Limb (tissue), 2 donors: ENCODE measurements at regions not wholly inside any gene's neighbourhood (a gene's known extent, or its start where the extent isn't known, plus 50 kb on each side); places are given as distances from the start of the nearest gene placed in this dataset.

ENCODE experiments used
- DNase-seq, 2 donors: peaks; one replicate each; pipeline ENCODE4 v3.0.0-alpha.2; 2016; ENCODE audit errors: extremely low spot score in 2 of 2

- DNase-seq, result no peak
Observed at GRCh38 chr17:77001487-77001886, 133.3 kb downstream of the MGAT5B start.

- no peak for DNase-seq
Observed at GRCh38 chr17:77002103-77003045, 134.2 kb downstream of the MGAT5B start.

- DNase-seq, result no peak
Observed at GRCh38 chr17:77003699-77004098, 135.5 kb downstream of the MGAT5B start.

GRCh38 chr17:77006971-77007649, 133.7 kb upstream of the SEC14L1 start:
- no peak for DNase-seq

- no peak for DNase-seq
Observed at GRCh38 chr17:77009877-77010276, 130.9 kb upstream of the SEC14L1 start.

- DNase-seq, result no peak
Observed at GRCh38 chr17:77010667-77011066, 130.1 kb upstream of the SEC14L1 start.

GRCh38 chr17:77011173-77012011, 129.4 kb upstream of the SEC14L1 start:
- DNase-seq, result no peak

GRCh38 chr17:77018504-77018903, 122.3 kb upstream of the SEC14L1 start:
- no peak for DNase-seq

GRCh38 chr17:77019893-77020379, 120.8 kb upstream of the SEC14L1 start:
- DNase-seq, result no peak

- DNase-seq, result no peak
Observed at GRCh38 chr17:77020973-77021372, 119.8 kb upstream of the SEC14L1 start.

- DNase-seq, result no peak
Observed at GRCh38 chr17:77022766-77023165, 118.0 kb upstream of the SEC14L1 start.

GRCh38 chr17:77025781-77026180, 115.0 kb upstream of the SEC14L1 start:
- no peak for DNase-seq

GRCh38 chr17:77027271-77027889, 113.4 kb upstream of the SEC14L1 start:
- DNase-seq, result no peak

GRCh38 chr17:77028900-77029299, 111.9 kb upstream of the SEC14L1 start:
- no peak for DNase-seq

GRCh38 chr17:77032929-77033328, 107.8 kb upstream of the SEC14L1 start:
- no peak for DNase-seq

- DNase-seq, result no peak
Observed at GRCh38 chr17:77033892-77034404, 106.8 kb upstream of the SEC14L1 start.

- no peak for DNase-seq
Observed at GRCh38 chr17:77034677-77035424, 105.9 kb upstream of the SEC14L1 start.

GRCh38 chr17:77035526-77035925, 105.2 kb upstream of the SEC14L1 start:
- no peak for DNase-seq

- DNase-seq, result no peak
Observed at GRCh38 chr17:77036136-77036840, 104.5 kb upstream of the SEC14L1 start.
